Keratinocyte (primary cell): ENCODE measurements at regions not wholly inside any gene's neighbourhood (a gene's known extent, or its start where the extent isn't known, plus 50 kb on each side); places are given as distances from the start of the nearest gene placed in this dataset.

ENCODE experiments used
- DNase-seq: peaks from one replicate; pipeline ENCODE4 v3.0.0-alpha.2; 2011; ENCODE audit warnings: low read depth, missing footprints, low spot score
- FAIRE-seq: peaks from 2 replicates; lab custom pipeline; 2011; peaks lifted over from hg19 to GRCh38; lab: Jason Lieb, UNC
- H2AFZ ChIP-seq: 2 replicates; pipeline ENCODE4 v1.6.0; 2012; ENCODE audit warnings: low read length, control low read depth, inconsistent platforms; ENCODE audit not compliant: control insufficient read depth
- H3K27ac ChIP-seq: 2 replicates; pipeline ENCODE4 v1.5.1; 2011; ENCODE audit warnings: low read length; ENCODE audit not compliant: control insufficient read depth, insufficient read depth
- H3K27me3 ChIP-seq: 3 replicates; pipeline ENCODE4 v1.6.0; 2011; ENCODE audit warnings: low read length; ENCODE audit not compliant: control insufficient read depth, insufficient read depth; ENCODE audit errors: extremely low read depth
- H3K36me3 ChIP-seq, 2 experiments: 2 replicates in 1 of 2; 3 replicates in 1 of 2; pipeline ENCODE4 v1.5.1; 2011; ENCODE audit warnings: low read length in 2 of 2, mild to moderate bottlenecking in 1 of 2; ENCODE audit not compliant: control insufficient read depth in 2 of 2, insufficient read depth in 2 of 2; ENCODE audit errors: extremely low read depth in 1 of 2
- H3K4me1 ChIP-seq: 3 replicates; pipeline ENCODE4 v1.5.1; 2011; ENCODE audit warnings: low read length; ENCODE audit not compliant: control insufficient read depth, insufficient read depth; ENCODE audit errors: extremely low read depth
- H3K4me2 ChIP-seq: 3 replicates; pipeline ENCODE4 v1.6.0; 2011; ENCODE audit warnings: low read depth, low read length; ENCODE audit not compliant: control insufficient read depth, insufficient read depth; ENCODE audit errors: extremely low read depth
- H3K4me3 ChIP-seq, 3 experiments: fragments of 200-600 bp in 1 of 3; sonication (generic) in 1 of 3; 2 replicates in 2 of 3; 3 replicates in 1 of 3; pipeline ENCODE4 v1.5.1; 2011 to 2016; ENCODE audit warnings: low read length in 3 of 3, mild to moderate bottlenecking in 3 of 3, control low read depth in 2 of 3, inconsistent platforms in 1 of 3, low read depth in 1 of 3, mixed read lengths in 1 of 3, mixed run types in 1 of 3, moderate library complexity in 1 of 3; ENCODE audit not compliant: control insufficient read depth in 2 of 3, insufficient read depth in 2 of 3; ENCODE audit errors: extremely low read depth in 1 of 3
- H3K79me2 ChIP-seq: 2 replicates; pipeline ENCODE4 v1.6.0; 2012; ENCODE audit warnings: low read length; ENCODE audit not compliant: control insufficient read depth, insufficient read depth
- H3K9ac ChIP-seq: 3 replicates; pipeline ENCODE4 v1.6.0; 2011; ENCODE audit warnings: low read length; ENCODE audit not compliant: control insufficient read depth, insufficient read depth; ENCODE audit errors: extremely low read depth
- H3K9me1 ChIP-seq: 3 replicates; pipeline ENCODE4 v1.6.0; 2011; ENCODE audit warnings: low read length; ENCODE audit not compliant: control insufficient read depth, insufficient read depth; ENCODE audit errors: extremely low read depth
- H3K9me3 ChIP-seq: 2 replicates; pipeline ENCODE4 v1.5.1; 2012; ENCODE audit warnings: low read depth, low read length; ENCODE audit not compliant: control insufficient read depth
- H4K20me1 ChIP-seq: 3 replicates; pipeline ENCODE4 v1.6.0; 2011; ENCODE audit warnings: low read length; ENCODE audit not compliant: control insufficient read depth, insufficient read depth; ENCODE audit errors: extremely low read depth
- EZH2 ChIP-seq: IDR thresholded peaks from one replicate; pipeline ENCODE4 v1.6.1; 2012; ENCODE audit warnings: inconsistent platforms, mild to moderate bottlenecking, low read length, moderate library complexity
- dilution Hi-C: fragments of 300-500 bp; cut with MboI; formaldehyde crosslinking; loops from one replicate; pipeline ENCODE4 v1.7.0; 2020; ENCODE audit warnings: low sequenced_read_pairs; ENCODE audit not compliant: extremely low pct_ligation_motif_present
- TF ChIP-seq, protein P1 (sequence below), 3 experiments: IDR thresholded peaks in 1 of 3; conservative IDR thresholded peaks in 1 of 3; optimal IDR thresholded peaks in 1 of 3; 2 replicates in 2 of 3; 3 replicates in 1 of 3; pipeline versions ENCODE3 to v1.5.1; 2011; ENCODE audit warnings: low read length in 3 of 3, mild to moderate bottlenecking in 3 of 3, moderate library complexity in 2 of 3, control low read depth in 1 of 3, inconsistent platforms in 1 of 3; ENCODE audit not compliant: insufficient read depth in 2 of 3; ENCODE audit errors: extremely low read depth in 1 of 3

DNA sequence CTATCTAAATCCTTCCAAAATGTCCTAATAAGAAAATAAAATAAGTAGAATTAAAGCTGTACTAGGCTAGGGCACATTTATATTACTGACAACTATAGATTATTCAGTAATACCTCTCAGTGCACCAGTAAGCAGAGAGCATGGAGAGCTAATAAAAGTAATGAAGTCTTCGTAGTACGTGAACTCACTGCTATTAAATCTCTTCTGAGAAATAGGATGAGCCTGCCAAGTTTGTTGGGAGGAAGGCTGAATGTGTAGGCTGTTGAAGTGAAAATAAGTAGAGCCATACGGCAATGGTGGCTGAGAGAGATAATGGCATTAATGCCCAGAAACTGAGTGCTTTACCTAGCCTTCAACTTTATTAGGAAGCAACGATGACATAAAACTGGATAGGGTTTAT, 73.9 kb upstream of the NR5A2 start:
- FAIRE-seq = no peak
- no peaks in the 10 kb centered on the region for H3K79me2 ChIP-seq
- no peak overlapping the region for H3K9ac ChIP-seq
- no peak overlapping the region for H3K4me3 ChIP-seq
- no peaks in the 10 kb centered on the region for H3K36me3 ChIP-seq
- H4K20me1 ChIP-seq = no peaks in the 10 kb centered on the region
- no peak for DNase-seq
- H3K9me3 ChIP-seq = no peaks in the 10 kb centered on the region
- H3K27me3 ChIP-seq = no peaks in the 10 kb centered on the region
- H3K9me1 ChIP-seq = no peaks in the 10 kb centered on the region
- dilution Hi-C loops = no loop called here
- no peak overlapping the region for H3K27ac ChIP-seq
- H3K4me1 ChIP-seq = no peaks in the 10 kb centered on the region
- H2AFZ ChIP-seq = no peak overlapping the region
- no peak overlapping the region for H3K4me2 ChIP-seq
- no peak for TF ChIP-seq EZH2
- TF ChIP-seq, protein P1, sequence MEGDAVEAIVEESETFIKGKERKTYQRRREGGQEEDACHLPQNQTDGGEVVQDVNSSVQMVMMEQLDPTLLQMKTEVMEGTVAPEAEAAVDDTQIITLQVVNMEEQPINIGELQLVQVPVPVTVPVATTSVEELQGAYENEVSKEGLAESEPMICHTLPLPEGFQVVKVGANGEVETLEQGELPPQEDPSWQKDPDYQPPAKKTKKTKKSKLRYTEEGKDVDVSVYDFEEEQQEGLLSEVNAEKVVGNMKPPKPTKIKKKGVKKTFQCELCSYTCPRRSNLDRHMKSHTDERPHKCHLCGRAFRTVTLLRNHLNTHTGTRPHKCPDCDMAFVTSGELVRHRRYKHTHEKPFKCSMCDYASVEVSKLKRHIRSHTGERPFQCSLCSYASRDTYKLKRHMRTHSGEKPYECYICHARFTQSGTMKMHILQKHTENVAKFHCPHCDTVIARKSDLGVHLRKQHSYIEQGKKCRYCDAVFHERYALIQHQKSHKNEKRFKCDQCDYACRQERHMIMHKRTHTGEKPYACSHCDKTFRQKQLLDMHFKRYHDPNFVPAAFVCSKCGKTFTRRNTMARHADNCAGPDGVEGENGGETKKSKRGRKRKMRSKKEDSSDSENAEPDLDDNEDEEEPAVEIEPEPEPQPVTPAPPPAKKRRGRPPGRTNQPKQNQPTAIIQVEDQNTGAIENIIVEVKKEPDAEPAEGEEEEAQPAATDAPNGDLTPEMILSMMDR (optimal IDR thresholded peaks at IDR 0.05 in 1 of 3, IDR thresholded peaks at IDR 0.05 in 1 of 3, conservative IDR thresholded peaks at IDR 0.05 in 1 of 3; ENCODE audit: extremely low read depth in 1 of 3, insufficient read depth in 2 of 3, low read length in 3 of 3) = no peak

DNA sequence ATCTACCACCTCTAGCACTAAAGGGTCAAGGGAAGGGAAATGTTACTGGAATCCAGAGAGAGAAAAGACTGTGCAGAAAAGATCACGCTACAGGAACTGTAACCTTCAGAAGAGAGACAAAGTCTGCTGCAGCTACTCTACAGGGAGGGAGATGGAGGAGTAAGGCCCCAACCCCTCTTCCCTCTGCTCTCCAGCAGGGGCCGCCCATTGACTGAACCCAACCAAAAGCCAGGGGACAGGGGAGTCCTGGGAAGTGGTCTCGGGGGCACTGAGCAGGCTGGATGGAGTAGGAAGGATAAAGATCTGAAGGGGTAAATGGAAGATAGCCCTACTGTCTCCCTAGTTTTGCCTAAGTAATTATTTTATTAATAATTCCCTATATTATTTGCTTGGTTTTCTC, 72.8 kb upstream of the NR5A2 start:
- dilution Hi-C loops = no loop called here
- Histone ChIP-seq H3K36me3 (no peaks in the 10 kb centered on the region), H3K9ac (no peak overlapping the region), H3K79me2 (no peaks in the 10 kb centered on the region), H3K27ac (no peak overlapping the region), H3K27me3 (no peaks in the 10 kb centered on the region), H3K4me3 (no peak overlapping the region), H2AFZ (no peak overlapping the region), H4K20me1 (no peaks in the 10 kb centered on the region), H3K4me2 (no peak overlapping the region), H3K9me3 (no peaks in the 10 kb centered on the region), H3K9me1 (no peaks in the 10 kb centered on the region), H3K4me1 (no peaks in the 10 kb centered on the region)
- TF ChIP-seq, protein P1 (optimal IDR thresholded peaks at IDR 0.05 in 1 of 3, IDR thresholded peaks at IDR 0.05 in 1 of 3, conservative IDR thresholded peaks at IDR 0.05 in 1 of 3; ENCODE audit: extremely low read depth in 1 of 3, insufficient read depth in 2 of 3, low read length in 3 of 3) = peak in 2 of 3 experiments; percentile 9 to 35
- TF ChIP-seq EZH2 = no peak
- no peak for DNase-seq
- no peak for FAIRE-seq
